GM23338 (cell line): ENCODE measurements at regions not wholly inside any gene's neighbourhood (a gene's known extent, or its start where the extent isn't known, plus 50 kb on each side); places are given as distances from the start of the nearest gene placed in this dataset.

ENCODE experiments used
- ATAC-seq: fragments of 200-7000 bp; cut with Tn5 transposase; 3 replicates; pipeline ENCODE4 v1.9.1; 2020
- DNase-seq: peaks from one replicate; pipeline ENCODE4 v3.0.0-alpha.2; 2015; ENCODE audit warnings: low spot score
- H2AFZ ChIP-seq: fragments of 200-600 bp; sonication (generic); 2 replicates; pipeline ENCODE4 v1.8.0; 2016; ENCODE audit warnings: antibody characterized with exemption, mild to moderate bottlenecking, moderate library complexity
- H3F3A ChIP-seq: fragments of 200-600 bp; sonication (generic); replicated peaks from 2 replicates; pipeline ENCODE4 v1.8.0; 2017; ENCODE audit warnings: antibody characterized with exemption, mixed run types, low read depth
- H3K27ac ChIP-seq: fragments of 200-600 bp; sonication (generic); 2 replicates; pipeline ENCODE4 v1.6.1; 2016; ENCODE audit warnings: low read depth
- H3K27me3 ChIP-seq: fragments of 200-600 bp; sonication (generic); 2 replicates; pipeline ENCODE4 v1.8.0; 2016; ENCODE audit warnings: mild to moderate bottlenecking, mixed run types, moderate library complexity; ENCODE audit not compliant: insufficient read depth
- H3K36me3 ChIP-seq: fragments of 200-600 bp; sonication (generic); 2 replicates; pipeline ENCODE4 v1.8.0; 2016; ENCODE audit warnings: mild to moderate bottlenecking; ENCODE audit not compliant: insufficient read depth
- H3K4me1 ChIP-seq: fragments of 200-600 bp; sonication (generic); 2 replicates; pipeline ENCODE4 v1.8.0; 2016; ENCODE audit warnings: mild to moderate bottlenecking, moderate library complexity; ENCODE audit not compliant: insufficient read depth
- H3K4me2 ChIP-seq: fragments of 200-600 bp; sonication (generic); 2 replicates; pipeline ENCODE4 v1.7.1; 2017; ENCODE audit warnings: mixed run types
- H3K4me3 ChIP-seq: fragments of 200-600 bp; sonication (generic); 2 replicates; pipeline ENCODE4 v1.6.1; 2016; ENCODE audit warnings: mixed run types
- H3K79me2 ChIP-seq: fragments of 200-600 bp; sonication (generic); replicated peaks from 2 replicates; pipeline ENCODE4 v1.8.0; 2017; ENCODE audit warnings: mild to moderate bottlenecking; ENCODE audit not compliant: insufficient read depth
- H3K9me2 ChIP-seq: fragments of 200-600 bp; sonication (generic); 2 replicates; pipeline ENCODE4 v1.8.0; 2017; ENCODE audit not compliant: insufficient read depth
- H4K20me1 ChIP-seq: fragments of 200-600 bp; sonication (generic); replicated peaks from 2 replicates; pipeline ENCODE4 v1.8.0; 2017; ENCODE audit warnings: mild to moderate bottlenecking; ENCODE audit not compliant: insufficient read depth
- H3K27ac Mint-ChIP-seq: 2 replicates; pipeline ENCODE4 v1.8.0; 2020; ENCODE audit warnings: inconsistent platforms, mild to moderate bottlenecking, moderate library complexity, mixed read lengths
- H3K27me3 Mint-ChIP-seq: 3 replicates; pipeline ENCODE4 v1.8.0; 2022; ENCODE audit warnings: low read depth, mild to moderate bottlenecking, moderate library complexity, mixed read lengths, inconsistent platforms; ENCODE audit not compliant: insufficient read depth, poor library complexity
- H3K36me3 Mint-ChIP-seq: 3 replicates; pipeline ENCODE4 v1.8.0; 2021; ENCODE audit warnings: low read depth, mild to moderate bottlenecking, inconsistent platforms, moderate library complexity, mixed read lengths
- H3K4me1 Mint-ChIP-seq: 3 replicates; pipeline ENCODE4 v1.8.0; 2020; ENCODE audit warnings: mild to moderate bottlenecking, inconsistent platforms, mixed read lengths
- H3K4me3 Mint-ChIP-seq: 3 replicates; pipeline ENCODE4 v1.8.0; 2021; ENCODE audit warnings: moderate library complexity, mild to moderate bottlenecking, inconsistent platforms, mixed read lengths
- H3K9me3 Mint-ChIP-seq: 3 replicates; pipeline ENCODE4 v1.8.0; 2020; ENCODE audit warnings: moderate library complexity, mild to moderate bottlenecking, inconsistent platforms, mixed read lengths
- CREB1 ChIP-seq: fragments of 250-450 bp; sonication (Bioruptor Pico); IDR thresholded peaks from 2 replicates; pipeline ENCODE4 v1.5.0; 2020; ENCODE audit warnings: low read depth, mild to moderate bottlenecking, moderate library complexity
- CTCF ChIP-seq, 2 experiments: fragments of 200-600 bp in 1 of 2; sonication (generic) in 1 of 2; conservative IDR thresholded peaks; 2 replicates each; pipeline versions ENCODE4 v1.5.1 to v1.6.1; 2016 to 2017; ENCODE audit warnings: antibody characterized with exemption in 2 of 2, low read depth in 2 of 2, mild to moderate bottlenecking in 2 of 2, moderate library complexity in 1 of 2
- ETS1 ChIP-seq: IDR thresholded peaks from 2 replicates; pipeline ENCODE4 v1.6.1; 2016; ENCODE audit warnings: antibody characterized with exemption
- NANOG ChIP-seq: IDR thresholded peaks from 2 replicates; pipeline ENCODE4 v1.6.1; 2016; ENCODE audit warnings: antibody characterized with exemption, borderline replicate concordance
- ZNF462 ChIP-seq: fragments of 250-450 bp; sonication (Bioruptor Pico); IDR thresholded peaks from 2 replicates; pipeline ENCODE4 v1.5.0; 2020; ENCODE audit warnings: mild to moderate bottlenecking, moderate library complexity

- Mint-ChIP-seq H3K36me3 (peaks cover 18% of the 10 kb centered on the region), H3K27me3 (peaks cover 2% of the 10 kb centered on the region), H3K9me3 (peaks cover 25% of the 10 kb centered on the region), H3K4me1 (peaks cover 18% of the 10 kb centered on the region; the same call in 2 of the 3 replicates), H3K4me3 (no peak overlapping the region), H3K27ac (peak overlapping the region; percentile 8; the same call in 1 of the 2 replicates)
- DNase-seq (no peak), ATAC-seq (no peak)
- Histone ChIP-seq H3K79me2 (no peaks in the 10 kb centered on the region), H3K36me3 (no peaks in the 10 kb centered on the region; the same call in 1 of the 2 replicates), H3K4me3 (no peak overlapping the region), H3K27me3 (no peaks in the 10 kb centered on the region), H3K4me2 (no peak overlapping the region), H2AFZ (no peak overlapping the region), H3K9me2 (0 out of 2 replicates have a peak, but pooled peaks cover 4% of the 10 kb centered on the region), H3F3A (no peaks in the 10 kb centered on the region), H3K27ac (no peak overlapping the region), H3K4me1 (no peaks in the 10 kb centered on the region), H4K20me1 (no peaks in the 10 kb centered on the region)
- TF ChIP-seq NANOG (no peak), CTCF (conservative IDR thresholded peaks at IDR 0.05; ENCODE audit: low read depth in 2 of 2) (no peak), ETS1 (no peak), ZNF462 (CRISPR knock-in tag) (no peak), CREB1 (CRISPR knock-in tag) (no peak)
These were observed 247.8 kb upstream of the ZNF507 start for GRCh38 chr19:32097620-32098019.
